H1 (cell line): ENCODE measurements at regions not wholly inside any gene's neighbourhood (a gene's known extent, or its start where the extent isn't known, plus 50 kb on each side); places are given as distances from the start of the nearest gene placed in this dataset.

Experiments used
- CTCF ChIA-PET: fragments of 300-600 bp; sonication (Branson Sonifier 250); formaldehyde crosslinking; loops from one replicate; lab custom pipeline; 2021; ENCODE audit not compliant: partially characterized antibody; lab: Charles Lee
- POLR2A ChIA-PET: fragments of 300-600 bp; sonication (Branson Sonifier 250); formaldehyde crosslinking; loops from one replicate; lab custom pipeline; 2021; ENCODE audit warnings: inconsistent platforms; ENCODE audit not compliant: partially characterized antibody; lab: Charles Lee
- DNase-seq, 2 experiments: peaks; one replicate each; pipeline versions ENCODE4 v3.0.0 to v3.0.0-alpha.2; 2010 to 2022; ENCODE audit warnings: low spot score in 2 of 2, low read depth in 1 of 2, mixed read lengths in 1 of 2
- FAIRE-seq: peaks from 2 replicates; lab custom pipeline; 2011; peaks lifted over from hg19 to GRCh38; lab: Jason Lieb, UNC
- H2AFZ ChIP-seq: 2 replicates; pipeline ENCODE4 v1.8.1; 2012; ENCODE audit warnings: low read length, inconsistent platforms
- H2AK5ac ChIP-seq: 2 replicates; pipeline ENCODE4 v1.6.1; 2013; ENCODE audit warnings: low read depth, low read length
- H2BK120ac ChIP-seq: replicated peaks from 2 replicates; pipeline ENCODE3; 2013; ENCODE audit warnings: low read depth, low read length, inconsistent platforms
- H2BK12ac ChIP-seq: 2 replicates; pipeline ENCODE4 v1.6.1; 2013; ENCODE audit warnings: low read depth, low read length
- H2BK15ac ChIP-seq: 2 replicates; pipeline ENCODE4 v1.6.1; 2013; ENCODE audit warnings: low read length
- H2BK20ac ChIP-seq: 2 replicates; pipeline ENCODE4 v1.6.1; 2013; ENCODE audit warnings: low read length
- H2BK5ac ChIP-seq: 2 replicates; pipeline ENCODE4 v1.6.1; 2013; ENCODE audit warnings: low read depth, low read length
- H3K14ac ChIP-seq: 2 replicates; pipeline ENCODE4 v1.6.1; 2013; ENCODE audit warnings: inconsistent platforms; ENCODE audit not compliant: insufficient read length
- H3K18ac ChIP-seq: 2 replicates; pipeline ENCODE4 v1.6.1; 2013; ENCODE audit warnings: low read length; ENCODE audit errors: extremely low read depth
- H3K23ac ChIP-seq: 2 replicates; pipeline ENCODE4 v1.6.1; 2013; ENCODE audit warnings: inconsistent platforms; ENCODE audit not compliant: insufficient read length
- H3K23me2 ChIP-seq: 2 replicates; pipeline ENCODE4 v1.6.1; 2013; ENCODE audit warnings: low read depth, low read length
- H3K27ac ChIP-seq: 2 replicates; pipeline ENCODE4 v1.6.1; 2011; ENCODE audit warnings: low read depth, low read length, inconsistent platforms
- H3K27me3 ChIP-seq, 4 experiments: replicated peaks in 1 of 4; 1 replicate in 1 of 4; 2 replicates in 3 of 4; pipeline versions ENCODE4 v1.6.1 to v1.8.1; 2011 to 2013; ENCODE audit warnings: low read length in 3 of 4, mild to moderate bottlenecking in 3 of 4, inconsistent platforms in 2 of 4, mixed read lengths in 2 of 4, moderate library complexity in 1 of 4; ENCODE audit not compliant: control insufficient read depth in 3 of 4, insufficient read depth in 3 of 4; ENCODE audit errors: extremely low read depth in 1 of 4
- H3K36me3 ChIP-seq, 4 experiments: 2 replicates each; pipeline versions ENCODE4 v1.6.1 to v1.8.1; 2011 to 2013; ENCODE audit warnings: mild to moderate bottlenecking in 4 of 4, low read length in 3 of 4, moderate library complexity in 2 of 4, control low read depth in 1 of 4, inconsistent platforms in 1 of 4; ENCODE audit not compliant: insufficient read depth in 4 of 4, control insufficient read depth in 2 of 4
- H3K4ac ChIP-seq: replicated peaks from 2 replicates; pipeline ENCODE3; 2013; ENCODE audit warnings: low read length, low read depth, mixed read lengths, inconsistent platforms; ENCODE audit not compliant: insufficient read length
- H3K4me1 ChIP-seq, 4 experiments: replicated peaks in 1 of 4; 1 replicate in 1 of 4; 2 replicates in 3 of 4; pipeline versions ENCODE4 v1.6.1 to v1.8.1; 2011 to 2013; ENCODE audit warnings: low read length in 3 of 4, inconsistent platforms in 2 of 4, mixed read lengths in 1 of 4; ENCODE audit not compliant: insufficient read depth in 4 of 4, control insufficient read depth in 3 of 4
- H3K4me2 ChIP-seq, 2 experiments: 2 replicates each; pipeline versions ENCODE4 v1.6.1 to v1.8.1; 2011 to 2013; ENCODE audit warnings: low read depth in 2 of 2, low read length in 2 of 2, control low read depth in 1 of 2, inconsistent platforms in 1 of 2, mild to moderate bottlenecking in 1 of 2; ENCODE audit not compliant: insufficient read depth in 1 of 2
- H3K4me3 ChIP-seq, 4 experiments: fragments of 200-600, 300-600 bp in 1 of 4; sonication (generic), shearing (Covaris generic), sonication (Bioruptor Twin) in 1 of 4; 2 replicates each; pipeline versions ENCODE4 v1.5.1 to v1.8.1; 2011 to 2016; ENCODE audit warnings: low read length in 4 of 4, low read depth in 3 of 4, control low read depth in 2 of 4, inconsistent platforms in 2 of 4, mild to moderate bottlenecking in 2 of 4, mixed read lengths in 1 of 4, moderate library complexity in 1 of 4; ENCODE audit not compliant: insufficient read depth in 2 of 4; ENCODE audit errors: extremely low read depth in 1 of 4
- H3K56ac ChIP-seq: replicated peaks from 2 replicates; pipeline ENCODE3; 2013; ENCODE audit warnings: low read depth, mild to moderate bottlenecking, mixed read lengths, low read length, inconsistent platforms; ENCODE audit not compliant: insufficient read length
- H3K79me1 ChIP-seq: 2 replicates; pipeline ENCODE4 v1.6.1; 2013; ENCODE audit warnings: low read depth, low read length, control low read depth
- H3K79me2 ChIP-seq, 2 experiments: 2 replicates each; pipeline versions ENCODE4 v1.6.1 to v1.8.1; 2012 to 2013; ENCODE audit warnings: low read length in 2 of 2, mild to moderate bottlenecking in 2 of 2, inconsistent platforms in 1 of 2; ENCODE audit not compliant: insufficient read depth in 2 of 2, control insufficient read depth in 1 of 2
- H3K9ac ChIP-seq, 4 experiments: replicated peaks in 1 of 4; 1 replicate in 1 of 4; 2 replicates in 3 of 4; pipeline versions ENCODE4 v1.6.1 to v1.8.1; 2011 to 2013; ENCODE audit warnings: low read depth in 3 of 4, low read length in 3 of 4, control low read depth in 2 of 4, mild to moderate bottlenecking in 2 of 4, moderate library complexity in 2 of 4, inconsistent platforms in 1 of 4; ENCODE audit errors: extremely low read depth in 1 of 4
- H3K9me3 ChIP-seq, 2 experiments: 2 replicates each; pipeline versions ENCODE4 v1.6.1 to v1.8.1; 2012 to 2013; ENCODE audit warnings: mild to moderate bottlenecking in 2 of 2, moderate library complexity in 2 of 2, control low read depth in 1 of 2, inconsistent platforms in 1 of 2, low read depth in 1 of 2, low read length in 1 of 2, mixed read lengths in 1 of 2; ENCODE audit not compliant: insufficient read depth in 2 of 2
- H4K20me1 ChIP-seq, 2 experiments: replicated peaks in 1 of 2; 2 replicates each; pipeline versions ENCODE3 to v1.8.1; 2011 to 2013; ENCODE audit warnings: inconsistent platforms in 2 of 2, low read length in 2 of 2, mild to moderate bottlenecking in 1 of 2; ENCODE audit not compliant: insufficient read depth in 2 of 2, control insufficient read depth in 1 of 2
- H4K5ac ChIP-seq: 2 replicates; pipeline ENCODE4 v1.6.1; 2013; ENCODE audit warnings: low read length, low read depth, mixed read lengths, inconsistent platforms; ENCODE audit not compliant: insufficient read length
- H4K8ac ChIP-seq: 2 replicates; pipeline ENCODE4 v1.8.0; 2013; ENCODE audit warnings: mild to moderate bottlenecking, moderate library complexity, low read length, inconsistent platforms; ENCODE audit not compliant: insufficient read depth; ENCODE audit errors: extremely low read depth
- H4K91ac ChIP-seq: replicated peaks from 2 replicates; pipeline ENCODE3; 2013; ENCODE audit warnings: low read length, mixed read lengths, inconsistent platforms; ENCODE audit not compliant: insufficient read length
- BCL11A ChIP-seq, 2 experiments: IDR thresholded peaks; one replicate each; pipeline ENCODE4 v1.6.1; 2011; ENCODE audit warnings: low read depth in 2 of 2, low read length in 2 of 2, mild to moderate bottlenecking in 2 of 2
- CHD1 ChIP-seq: IDR thresholded peaks from 2 replicates; pipeline ENCODE4 v1.6.1; 2012; ENCODE audit warnings: low read depth, low read length, improper control_type of control experiment
- CHD2 ChIP-seq: IDR thresholded peaks from 2 replicates; pipeline ENCODE4 v1.6.1; 2012; ENCODE audit warnings: low read length, improper control_type of control experiment
- CTBP2 ChIP-seq: IDR thresholded peaks from 2 replicates; pipeline ENCODE4 v1.7.0; 2011; ENCODE audit warnings: borderline replicate concordance, mild to moderate bottlenecking, moderate library complexity, mixed read lengths, low read length; ENCODE audit not compliant: insufficient read depth, insufficient read length
- EZH2 ChIP-seq: fragments of 200-600 bp; sonication (generic); IDR thresholded peaks from 2 replicates; pipeline ENCODE4 v1.7.1; 2012; ENCODE audit warnings: low read depth, mild to moderate bottlenecking, moderate library complexity, low read length, inconsistent platforms; ENCODE audit not compliant: severe bottlenecking
- JUN ChIP-seq: IDR thresholded peaks from 2 replicates; pipeline ENCODE4 v1.6.1; 2011; ENCODE audit warnings: low read depth, mild to moderate bottlenecking, improper control_type of control experiment, low read length
- POU5F1 ChIP-seq: IDR thresholded peaks from 2 replicates; pipeline ENCODE4 v1.6.1; 2011; ENCODE audit warnings: low read depth, mild to moderate bottlenecking, low read length, moderate library complexity
- RFX5 ChIP-seq: IDR thresholded peaks from 2 replicates; pipeline ENCODE4 v1.6.1; 2011; ENCODE audit warnings: low read depth, low read length, improper control_type of control experiment, borderline replicate concordance
- RNF2 ChIP-seq: fragments of 200-900, 300-1000 bp; sonication (generic); IDR thresholded peaks from 2 replicates; pipeline ENCODE4 v1.7.1; 2016; ENCODE audit warnings: borderline replicate concordance, low read depth, mild to moderate bottlenecking, antibody characterized with exemption, low read length; ENCODE audit not compliant: poor library complexity, severe bottlenecking; ENCODE audit errors: missing control alignments
- SIX5 ChIP-seq: IDR thresholded peaks from 2 replicates; pipeline ENCODE4 v1.6.1; 2011; ENCODE audit warnings: mild to moderate bottlenecking, low read depth, low read length
- SP1 ChIP-seq: IDR thresholded peaks from 2 replicates; pipeline ENCODE4 v1.6.1; 2011; ENCODE audit warnings: low read depth, low read length
- SP2 ChIP-seq: IDR thresholded peaks from 2 replicates; pipeline ENCODE4 v1.6.1; 2012; ENCODE audit warnings: mild to moderate bottlenecking, low read length, inconsistent platforms
- TEAD4 ChIP-seq: IDR thresholded peaks from 2 replicates; pipeline ENCODE4 v1.6.1; 2012; ENCODE audit warnings: low read depth, low read length, inconsistent platforms, mixed read lengths
- WGBS, 2 experiments: shearing (Covaris generic) in 1 of 2; methylation state at CpG; one replicate each; pipeline versions ENCODE4 v1.1.6 to v1.1.7; 2013 to 2015; ENCODE audit warnings: low lambda C conversion rate in 2 of 2, mixed read lengths in 2 of 2, inconsistent platforms in 1 of 2, low coverage in 1 of 2, missing lambda C conversion rate in 1 of 2; ENCODE audit not compliant: insufficient replicate concordance in 2 of 2, insufficient coverage in 1 of 2, insufficient read length in 1 of 2; ENCODE audit errors: extremely low coverage in 1 of 2, missing lambda C conversion rate in 1 of 2; 5-methylcytosine and 5-hydroxymethylcytosine counted together
- TF ChIP-seq, protein P1 (sequence below): IDR thresholded peaks from 2 replicates; pipeline ENCODE4 v1.6.1; 2011; ENCODE audit warnings: low read length, improper control_type of control experiment

GRCh38 chr2:180524499-180524898 is 455.9 kb upstream of the UBE2E3 start:
- Histone ChIP-seq H3K23me2 (no peaks in the 10 kb centered on the region), H3K4me1 (no peaks in the 10 kb centered on the region), H3K4ac (no peak overlapping the region), H3K4me2 (no peak overlapping the region), H4K20me1 (no peaks in the 10 kb centered on the region), H3K79me1 (no peaks in the 10 kb centered on the region), H2AFZ (no peak overlapping the region), H4K91ac (no peak overlapping the region), H2BK5ac (no peak overlapping the region), H3K4me3 (no peak overlapping the region), H3K9ac (no peak overlapping the region; a peak in 1 of 7 replicates), H3K9me3 (no peaks in the 10 kb centered on the region), H2BK120ac (no peak overlapping the region), H3K56ac (no peak overlapping the region), H2BK20ac (no peak overlapping the region), H3K14ac (no peak overlapping the region), H3K23ac (no peak overlapping the region), H3K79me2 (no peaks in the 10 kb centered on the region), H3K27me3 (no peaks in the 10 kb centered on the region), H3K18ac (no peak overlapping the region), H3K36me3 (no peaks in the 10 kb centered on the region), H2AK5ac (no peak overlapping the region), H4K5ac (no peak overlapping the region), H2BK15ac (no peak overlapping the region), H2BK12ac (no peak overlapping the region), H3K27ac (no peak overlapping the region), H4K8ac (no peak overlapping the region)
- FAIRE-seq = no peak
- WGBS, 2 experiments = 72% methylated on average over 2 of the region's 2 CpGs; no CpG with 5 or more reads in 1 of the 2 experiments
- DNase-seq = no peak
- ChIA-PET CTCF (interaction anchor here (0.7 kb wide), 2 partner anchors 77 to 80 kb away, joined by 3 read pairs; no protein-coding TSS in a partner anchor), POLR2A (no interaction called here)
- TF ChIP-seq BCL11A (IDR thresholded peaks at IDR 0.05; ENCODE audit: low read depth in 2 of 2, low read length in 2 of 2) = no peak
- TF ChIP-seq RFX5 = no peak
- no peak for TF ChIP-seq RNF2
- no peak for TF ChIP-seq POU5F1
- no peak for TF ChIP-seq SIX5
- TF ChIP-seq EZH2 = no peak
- TF ChIP-seq TEAD4 = no peak
- TF ChIP-seq SP2 = no peak
- TF ChIP-seq CTBP2 = no peak
- no peak for TF ChIP-seq SP1
- TF ChIP-seq, protein P1, sequence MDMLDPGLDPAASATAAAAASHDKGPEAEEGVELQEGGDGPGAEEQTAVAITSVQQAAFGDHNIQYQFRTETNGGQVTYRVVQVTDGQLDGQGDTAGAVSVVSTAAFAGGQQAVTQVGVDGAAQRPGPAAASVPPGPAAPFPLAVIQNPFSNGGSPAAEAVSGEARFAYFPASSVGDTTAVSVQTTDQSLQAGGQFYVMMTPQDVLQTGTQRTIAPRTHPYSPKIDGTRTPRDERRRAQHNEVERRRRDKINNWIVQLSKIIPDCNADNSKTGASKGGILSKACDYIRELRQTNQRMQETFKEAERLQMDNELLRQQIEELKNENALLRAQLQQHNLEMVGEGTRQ = no peak
- no peak for TF ChIP-seq CHD1
- TF ChIP-seq JUN = no peak
- TF ChIP-seq CHD2 = no peak
